ENCODE measurements at regions not wholly inside any gene's neighbourhood (a gene's known extent, or its start where the extent isn't known, plus 50 kb on each side); places are given as distances from the start of the nearest gene placed in this dataset.

DNA sequence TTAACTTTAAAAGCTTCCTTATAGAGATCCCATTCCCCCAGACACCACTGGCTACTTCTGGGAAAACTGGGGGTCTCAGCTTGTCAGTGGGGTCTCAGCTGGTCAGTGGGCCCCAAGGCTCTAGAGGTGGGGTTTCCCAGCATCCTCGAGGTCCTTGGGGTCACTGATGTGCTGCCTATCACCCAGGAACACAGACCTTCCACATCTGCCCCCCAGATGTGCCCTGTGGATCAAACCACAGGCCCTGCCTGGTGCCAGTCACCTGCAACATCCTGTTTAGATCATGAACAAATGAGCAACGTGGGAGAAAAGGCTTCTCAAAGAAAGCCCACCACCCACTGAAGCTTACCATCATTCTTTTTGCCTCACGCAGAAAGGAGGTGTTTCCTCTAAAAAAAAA lies 165.6 kb upstream of the FSTL4 start:
- H3K23ac ChIP-seq (ENCODE audit: insufficient read length, low read depth, low read length): no peak overlapping the region
- Mint-ChIP-seq H3K4me3 (no peak overlapping the region), H3K36me3 (ENCODE audit: insufficient read depth in 1 of 3, low read depth in 3 of 3) (no peaks in the 10 kb centered on the region), H3K27me3 (ENCODE audit: low read depth) (peaks cover 17% of the 10 kb centered on the region), H3K27ac (no peak overlapping the region), H3K9me3 (no peaks in the 10 kb centered on the region), H3K4me1 (no peaks in the 10 kb centered on the region)
- H3K4ac ChIP-seq (ENCODE audit: low read depth, low read length): no peak overlapping the region
- no peaks in the 10 kb centered on the region for H3K79me2 ChIP-seq (ENCODE audit: insufficient read depth, low read length)
- no CpG with 5 or more reads among the region's 3 CpGs for WGBS (ENCODE audit: extremely low coverage, insufficient read length, low lambda C conversion rate)
- no peaks in the 10 kb centered on the region for H3K9me3 ChIP-seq (ENCODE audit: control insufficient read depth, low read depth, low read length)
- no peak overlapping the region for H2AK5ac ChIP-seq (ENCODE audit: insufficient read length, low read length)
- no peak overlapping the region for H2BK12ac ChIP-seq (ENCODE audit: insufficient read length, low read depth, low read length)
- DNase-seq: peak; percentile 6
- no peak overlapping the region for H2BK5ac ChIP-seq (ENCODE audit: insufficient read length, low read length)
- no peak overlapping the region; the same call in 1 of the 2 replicates for H3K14ac ChIP-seq (ENCODE audit: insufficient read depth, low read length)
- no peak overlapping the region for H2BK15ac ChIP-seq (ENCODE audit: low read depth, low read length)
- no peaks in the 10 kb centered on the region for H3K79me1 ChIP-seq (ENCODE audit: insufficient read depth, low read depth, low read length, poor library complexity, severe bottlenecking)
- H3K27me3 ChIP-seq (ENCODE audit: insufficient read depth, low read length): no peaks in the 10 kb centered on the region
- H4K5ac ChIP-seq (ENCODE audit: insufficient read length, low read depth, low read length): no peak overlapping the region
- H3K4me2 ChIP-seq (ENCODE audit: insufficient read depth, insufficient read length, low read length): no peak overlapping the region
- H2AFZ ChIP-seq (ENCODE audit: low read length): no peak overlapping the region
- no peak overlapping the region for H3K9ac ChIP-seq (ENCODE audit: extremely low read depth, insufficient read length, low read length)
- H3K56ac ChIP-seq (ENCODE audit: insufficient read length, low read depth, low read length): no peak overlapping the region
- no peak overlapping the region for H2BK20ac ChIP-seq (ENCODE audit: low read depth, low read length, poor library complexity, severe bottlenecking)
- TF ChIP-seq, protein P1, sequence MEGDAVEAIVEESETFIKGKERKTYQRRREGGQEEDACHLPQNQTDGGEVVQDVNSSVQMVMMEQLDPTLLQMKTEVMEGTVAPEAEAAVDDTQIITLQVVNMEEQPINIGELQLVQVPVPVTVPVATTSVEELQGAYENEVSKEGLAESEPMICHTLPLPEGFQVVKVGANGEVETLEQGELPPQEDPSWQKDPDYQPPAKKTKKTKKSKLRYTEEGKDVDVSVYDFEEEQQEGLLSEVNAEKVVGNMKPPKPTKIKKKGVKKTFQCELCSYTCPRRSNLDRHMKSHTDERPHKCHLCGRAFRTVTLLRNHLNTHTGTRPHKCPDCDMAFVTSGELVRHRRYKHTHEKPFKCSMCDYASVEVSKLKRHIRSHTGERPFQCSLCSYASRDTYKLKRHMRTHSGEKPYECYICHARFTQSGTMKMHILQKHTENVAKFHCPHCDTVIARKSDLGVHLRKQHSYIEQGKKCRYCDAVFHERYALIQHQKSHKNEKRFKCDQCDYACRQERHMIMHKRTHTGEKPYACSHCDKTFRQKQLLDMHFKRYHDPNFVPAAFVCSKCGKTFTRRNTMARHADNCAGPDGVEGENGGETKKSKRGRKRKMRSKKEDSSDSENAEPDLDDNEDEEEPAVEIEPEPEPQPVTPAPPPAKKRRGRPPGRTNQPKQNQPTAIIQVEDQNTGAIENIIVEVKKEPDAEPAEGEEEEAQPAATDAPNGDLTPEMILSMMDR (conservative IDR thresholded peaks at IDR 0.05): no peak
- no peaks in the 10 kb centered on the region for H3K4me1 ChIP-seq (ENCODE audit: insufficient read depth, low read length)
- H3T11ph ChIP-seq (ENCODE audit: low read length): no peak overlapping the region
- no peak overlapping the region for H2BK120ac ChIP-seq (ENCODE audit: low read depth, low read length, poor library complexity, severe bottlenecking)
- H4K91ac ChIP-seq (ENCODE audit: insufficient read length, low read depth, low read length): no peak overlapping the region
- H4K20me1 ChIP-seq (ENCODE audit: control insufficient read depth, insufficient read depth, insufficient read length): no peaks in the 10 kb centered on the region
- H3K23me2 ChIP-seq (ENCODE audit: insufficient read length, low read depth, low read length, poor library complexity, severe bottlenecking): no peaks in the 10 kb centered on the region
- no peak overlapping the region for H3K18ac ChIP-seq (ENCODE audit: insufficient read length, low read depth, low read length)
- H3K27ac ChIP-seq (ENCODE audit: insufficient read length, low read depth, low read length): no peak overlapping the region
- H4K8ac ChIP-seq (replicated peaks; ENCODE audit: insufficient read length, low read depth, low read length): no peak overlapping the region
